B cell (primary cell): ENCODE measurements at regions not wholly inside any gene's neighbourhood (a gene's known extent, or its start where the extent isn't known, plus 50 kb on each side); places are given as distances from the start of the nearest gene placed in this dataset.

Source experiments
- CTCF ChIP-seq: fragments of 200-600 bp; IDR thresholded peaks from one replicate; pipeline ENCODE4 v1.8.0; 2022; ENCODE audit warnings: antibody characterized with exemption, mild to moderate bottlenecking
- EZH2 ChIP-seq: IDR thresholded peaks from 2 replicates; pipeline ENCODE4 v1.6.1; 2012; ENCODE audit warnings: borderline replicate concordance, low read depth, mild to moderate bottlenecking, moderate library complexity, low read length; ENCODE audit not compliant: insufficient read depth, poor library complexity, severe bottlenecking

- no peak for TF ChIP-seq EZH2
- no peak for TF ChIP-seq CTCF
Measured at GRCh38 chr14:86575141-86575540, 1045.2 kb downstream of the FLRT2 start.
